Liver (tissue), 3 donors: ENCODE measurements at regions not wholly inside any gene's neighbourhood (a gene's known extent, or its start where the extent isn't known, plus 50 kb on each side); places are given as distances from the start of the nearest gene placed in this dataset.

ENCODE experiments used
- ATF3 ChIP-seq: IDR thresholded peaks from 2 replicates; pipeline ENCODE4 v1.6.1; 2016; ENCODE audit warnings: antibody characterized with exemption
- CTCF ChIP-seq: fragments of 150-350 bp; IDR thresholded peaks from 2 replicates; pipeline ENCODE4 v1.5.1; 2017; ENCODE audit warnings: improper control_type of control experiment, low read depth, low read length; ENCODE audit not compliant: missing input control
- EGR1 ChIP-seq, 2 donors: IDR thresholded peaks; 2 replicates each; pipeline ENCODE4 v1.6.1; 2016 to 2018; ENCODE audit warnings: antibody characterized with exemption in 2 of 2, low read depth in 2 of 2
- HNF4A ChIP-seq, 2 donors: conservative IDR thresholded peaks; 2 replicates each; pipeline ENCODE4 v1.6.1; 2016; ENCODE audit warnings: antibody characterized with exemption in 2 of 2, mild to moderate bottlenecking in 2 of 2
- HNF4G ChIP-seq: IDR thresholded peaks from 2 replicates; pipeline ENCODE4 v1.6.1; 2016; ENCODE audit warnings: antibody characterized with exemption
- JUND ChIP-seq, 2 donors: IDR thresholded peaks; 2 replicates each; pipeline ENCODE4 v1.6.1; 2016; ENCODE audit warnings: antibody characterized with exemption in 2 of 2
- MAX ChIP-seq: IDR thresholded peaks from 2 replicates; pipeline ENCODE4 v1.6.1; 2016; ENCODE audit warnings: antibody characterized with exemption
- RAD21 ChIP-seq, 2 donors: IDR thresholded peaks; 2 replicates each; pipeline ENCODE4 v1.6.1; 2016; ENCODE audit warnings: antibody characterized with exemption in 2 of 2, mild to moderate bottlenecking in 2 of 2
- REST ChIP-seq: IDR thresholded peaks from 2 replicates; pipeline ENCODE4 v1.6.1; 2016; ENCODE audit warnings: antibody characterized with exemption, mild to moderate bottlenecking
- RXRA ChIP-seq, 2 donors: IDR thresholded peaks; 2 replicates each; pipeline ENCODE4 v1.6.1; 2017 to 2018; ENCODE audit warnings: antibody characterized with exemption in 2 of 2, mild to moderate bottlenecking in 1 of 2
- YY1 ChIP-seq: IDR thresholded peaks from 2 replicates; pipeline ENCODE4 v1.6.1; 2016; ENCODE audit warnings: antibody characterized with exemption, mild to moderate bottlenecking
- donor health status: healthy.
- donor health status: healthy.

- TF ChIP-seq CTCF (no peak), RAD21 (IDR thresholded peaks at IDR 0.05) (no peak), YY1 (no peak), HNF4A (conservative IDR thresholded peaks at IDR 0.05) (no peak), ATF3 (no peak), JUND (IDR thresholded peaks at IDR 0.05) (no peak), RXRA (IDR thresholded peaks at IDR 0.05) (no peak), HNF4G (no peak), REST (no peak), EGR1 (IDR thresholded peaks at IDR 0.05; ENCODE audit: low read depth in 2 of 2) (no peak), MAX (no peak)
These were observed 689.8 kb downstream of the KCTD8 start for GRCh38 chr4:43758836-43759235.
